UCSD-AML1 (cell line): ENCODE measurements at regions not wholly inside any gene's neighbourhood (a gene's known extent, or its start where the extent isn't known, plus 50 kb on each side); places are given as distances from the start of the nearest gene placed in this dataset.
"Not testable (repeated sequence)": the region's sequence is repeated elsewhere in the genome, so short reads cannot be mapped to it uniquely, and the experiment has no call there.

ENCODE experiments used
- DNase-seq: peaks from one replicate; lab custom pipeline; 2025; ENCODE audit not compliant: unreplicated experiment; lab: John Stamatoyannopoulos, UW

DNA sequence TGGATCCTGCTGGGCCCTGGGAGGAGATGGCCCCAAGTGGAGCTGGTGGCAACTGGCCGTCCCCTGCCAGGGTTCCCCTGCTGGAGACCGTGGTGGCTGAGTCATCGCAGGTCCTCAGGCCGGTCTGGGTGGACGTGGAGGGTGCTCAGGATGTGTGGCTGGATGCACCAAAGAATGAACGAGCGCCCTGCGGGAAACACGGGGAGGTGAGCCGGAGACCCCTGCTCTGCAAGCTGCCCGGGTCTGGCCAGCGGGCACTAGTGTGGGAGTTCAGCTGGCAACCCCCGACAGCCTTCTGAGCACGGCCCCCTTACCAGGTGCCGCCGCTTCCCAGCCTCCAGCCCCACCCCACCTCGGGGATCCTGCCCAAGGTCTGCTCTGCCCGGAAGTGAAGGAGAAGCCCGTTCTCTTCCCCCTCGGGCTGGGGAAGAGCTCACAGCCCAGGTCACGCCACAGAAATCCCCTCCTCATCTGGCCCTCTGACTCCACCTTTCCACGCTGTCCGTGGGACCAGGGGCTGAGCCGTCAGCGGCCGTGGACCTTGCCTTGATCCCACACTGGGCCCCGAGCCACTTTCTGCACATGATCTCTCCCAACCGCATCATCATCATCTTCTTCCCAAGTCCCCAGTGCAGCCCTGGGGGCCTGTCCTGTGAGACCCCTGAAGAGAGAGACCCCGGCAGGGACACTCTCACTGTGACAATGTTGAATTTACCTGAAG is 165.5 kb downstream of the KIF26A start:
- no peak for DNase-seq

DNA sequence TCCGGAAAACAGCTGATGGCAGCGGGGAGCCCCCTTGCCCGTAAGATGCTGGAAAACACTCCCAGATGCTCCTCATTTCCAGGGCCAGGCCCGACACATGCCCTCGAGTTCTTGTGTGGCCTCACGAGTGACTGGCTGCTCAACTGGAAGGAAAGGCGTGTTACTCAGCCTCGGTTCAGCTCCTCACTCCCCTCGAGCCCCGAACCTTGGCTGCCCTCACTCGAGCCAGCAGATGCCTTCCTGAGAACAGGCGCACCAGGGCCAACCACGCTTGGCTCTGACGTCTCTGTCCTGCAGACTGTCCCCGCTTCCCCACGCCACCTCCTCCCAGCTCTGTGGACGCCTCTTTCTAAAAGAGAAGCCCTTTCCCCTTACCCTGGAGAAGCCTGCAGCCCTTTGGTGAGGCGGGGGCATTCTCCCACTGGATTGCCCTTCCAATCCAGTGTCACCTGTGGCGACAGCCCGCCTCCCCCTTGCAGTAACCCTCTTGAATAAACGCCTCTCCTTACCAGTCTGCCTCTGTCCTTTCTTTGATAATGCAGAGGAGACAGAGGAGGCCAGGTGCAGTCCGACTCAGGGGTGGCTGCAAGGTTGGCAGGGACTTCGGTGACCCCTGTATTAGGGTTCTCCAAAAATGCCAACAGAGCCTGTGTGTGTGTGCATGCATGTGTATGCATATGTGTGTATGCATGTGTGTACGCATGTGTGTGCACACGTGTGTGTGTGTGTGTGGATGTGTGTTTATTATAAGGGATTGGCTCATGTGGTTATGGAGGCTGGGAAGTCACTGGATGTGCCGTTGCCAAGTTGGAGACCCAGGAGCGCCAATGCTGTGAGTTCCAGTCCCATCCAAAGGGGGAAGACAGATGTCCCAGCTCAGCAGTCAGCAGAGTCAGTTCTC is 166.3 kb downstream of the KIF26A start:
- DNase-seq, result no peak

DNA sequence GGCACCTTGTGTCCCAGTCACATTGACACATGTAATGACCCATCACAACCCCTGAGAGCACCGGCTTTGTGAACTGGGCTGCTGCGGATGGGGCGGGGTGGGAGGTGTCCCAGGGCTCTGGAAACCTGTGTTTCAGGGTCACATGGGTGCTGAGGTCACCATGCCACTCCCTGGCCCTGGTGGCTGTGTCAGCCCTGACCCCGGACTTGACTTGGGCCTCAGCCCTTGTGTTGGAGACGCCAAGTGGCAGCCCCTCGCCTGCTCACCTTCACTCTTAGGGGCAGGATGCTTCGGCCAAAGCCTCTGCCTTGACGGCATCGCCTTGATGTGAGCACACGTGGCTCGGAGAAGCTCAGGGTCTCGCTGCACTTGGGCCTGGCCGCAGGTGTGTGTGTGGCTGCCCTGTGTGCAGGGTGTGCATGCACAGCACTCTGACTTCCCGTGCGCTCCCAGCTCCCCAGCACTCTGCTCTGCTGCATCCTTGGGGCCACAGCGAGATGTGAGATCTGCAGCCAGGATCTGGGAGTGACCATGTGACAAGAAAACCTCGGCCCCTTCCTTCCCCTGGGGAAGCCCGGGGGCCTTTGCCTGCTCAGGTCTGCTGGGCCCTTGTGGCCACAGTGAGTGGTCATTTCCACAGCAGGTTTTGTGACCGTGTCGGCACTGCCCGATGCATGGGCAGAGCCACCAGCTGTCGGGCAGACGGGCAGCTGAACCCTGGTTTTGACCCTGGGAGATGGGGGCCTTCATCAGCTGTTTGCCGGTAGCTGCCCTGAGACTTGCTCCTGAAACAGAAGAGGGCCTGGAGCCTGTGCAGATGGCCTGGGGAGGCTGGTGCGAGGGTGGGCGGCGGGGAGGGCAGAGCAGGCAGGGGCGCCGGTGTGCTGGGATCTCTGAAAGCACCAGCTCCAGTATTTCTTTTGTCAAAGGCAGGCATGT is 167.4 kb downstream of the KIF26A start:
- DNase-seq, result no peak

DNA sequence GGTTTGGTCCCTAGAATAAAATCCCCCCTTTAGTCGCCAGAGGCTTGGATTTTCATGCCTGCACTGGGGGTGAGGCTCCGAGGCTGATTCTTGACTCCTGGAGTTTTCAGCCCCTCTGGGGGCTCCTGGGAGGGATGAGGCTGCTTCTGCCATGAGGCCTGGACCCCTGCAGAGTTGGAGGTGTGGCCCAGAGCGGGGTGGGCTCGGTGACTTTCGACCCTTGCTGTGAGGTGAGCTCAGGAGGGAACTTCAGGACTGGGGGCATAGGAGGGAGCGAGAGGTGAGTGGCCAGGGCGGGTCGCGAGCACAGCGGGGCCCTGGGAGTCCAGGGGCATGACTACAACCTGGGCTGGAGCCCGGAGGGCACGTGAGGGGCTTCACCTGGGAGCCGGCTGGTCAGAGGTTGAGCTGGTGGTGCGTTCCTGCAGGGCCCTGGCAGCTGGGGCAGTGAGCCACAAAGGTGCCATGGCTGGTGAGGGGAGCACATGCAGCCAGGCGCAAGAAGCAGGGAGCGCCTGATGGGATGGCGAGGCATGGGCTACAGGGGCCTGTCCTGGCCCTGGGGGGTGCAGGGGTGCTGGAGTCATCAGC is 168.2 kb downstream of the KIF26A start:
- no peak for DNase-seq

DNA sequence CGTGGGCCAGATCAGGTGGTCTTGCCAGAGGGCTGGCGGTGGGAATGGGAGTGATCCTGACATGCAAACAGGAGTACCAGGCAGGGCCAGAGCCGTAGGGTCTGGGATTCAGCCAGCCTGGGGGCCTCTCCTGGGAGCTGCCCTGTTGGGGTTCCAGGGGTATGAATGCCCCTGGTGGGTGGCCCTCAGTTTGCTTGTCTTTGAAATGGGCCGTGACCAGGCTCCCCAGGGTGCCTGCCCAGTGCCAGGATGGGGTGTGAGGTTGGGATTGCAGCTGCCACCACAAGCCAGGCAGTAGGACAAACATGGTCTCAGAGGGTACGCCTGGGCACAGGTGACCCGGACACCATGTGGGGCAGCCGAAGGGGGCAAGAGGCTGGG is 168.8 kb downstream of the KIF26A start:
- DNase-seq, result no peak

DNA sequence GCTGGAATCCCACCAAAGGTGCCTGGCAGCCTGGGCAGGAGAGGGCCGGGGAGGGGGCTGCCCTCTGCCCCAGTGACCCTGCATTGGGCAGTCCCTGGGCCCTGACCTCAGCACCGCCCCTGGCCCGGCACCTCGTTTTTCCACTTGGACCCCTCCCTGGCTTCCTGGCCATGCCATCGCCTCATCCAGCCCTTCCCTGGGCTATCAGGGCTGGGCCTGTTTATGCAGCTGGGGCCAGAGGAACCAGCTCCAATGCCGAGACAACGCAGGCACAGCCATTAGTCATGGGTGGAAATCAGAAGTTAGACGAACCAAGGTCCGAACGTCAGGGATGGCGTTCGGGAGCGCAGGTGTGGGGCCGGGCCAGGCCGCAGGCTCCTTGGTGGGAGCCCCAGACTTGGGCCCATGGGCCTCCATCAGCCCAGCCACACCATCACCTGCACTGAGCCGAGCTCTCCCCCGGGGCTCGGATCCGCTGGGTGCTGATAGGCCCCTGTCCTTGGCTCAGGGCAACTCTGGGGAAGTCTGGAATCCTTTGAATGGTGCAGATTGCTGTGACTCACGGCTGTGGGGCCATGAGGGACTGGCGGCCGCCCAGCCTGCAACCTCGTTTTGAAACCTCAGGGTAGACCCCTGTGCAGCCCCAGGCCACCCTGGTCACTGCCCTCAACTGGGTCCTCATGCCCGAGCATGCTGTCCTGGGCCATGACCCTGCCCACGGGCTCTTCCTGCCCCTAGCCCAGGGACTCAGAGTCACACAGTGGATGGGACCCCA is 169.4 kb downstream of the KIF26A start:
- DNase-seq, result no peak

DNA sequence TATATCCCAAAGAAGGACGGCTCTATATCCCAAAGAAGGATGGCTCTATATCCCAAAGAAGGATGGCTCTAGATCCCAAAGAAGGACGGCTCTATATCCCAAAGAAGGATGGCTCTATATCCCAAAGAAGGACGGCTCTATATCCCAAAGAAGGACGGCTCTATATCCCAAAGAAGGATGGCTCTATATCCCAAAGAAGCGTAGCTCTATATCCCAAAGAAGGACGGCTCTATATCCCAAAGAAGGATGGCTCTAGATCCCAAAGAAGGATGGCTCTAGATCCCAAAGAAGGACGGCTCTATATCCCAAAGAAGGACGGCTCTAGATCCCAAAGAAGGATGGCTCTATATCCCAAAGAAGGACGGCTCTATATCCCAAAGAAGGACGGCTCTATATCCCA is 170.1 kb downstream of the KIF26A start:
- DNase-seq, result not testable (repeated sequence)

DNA sequence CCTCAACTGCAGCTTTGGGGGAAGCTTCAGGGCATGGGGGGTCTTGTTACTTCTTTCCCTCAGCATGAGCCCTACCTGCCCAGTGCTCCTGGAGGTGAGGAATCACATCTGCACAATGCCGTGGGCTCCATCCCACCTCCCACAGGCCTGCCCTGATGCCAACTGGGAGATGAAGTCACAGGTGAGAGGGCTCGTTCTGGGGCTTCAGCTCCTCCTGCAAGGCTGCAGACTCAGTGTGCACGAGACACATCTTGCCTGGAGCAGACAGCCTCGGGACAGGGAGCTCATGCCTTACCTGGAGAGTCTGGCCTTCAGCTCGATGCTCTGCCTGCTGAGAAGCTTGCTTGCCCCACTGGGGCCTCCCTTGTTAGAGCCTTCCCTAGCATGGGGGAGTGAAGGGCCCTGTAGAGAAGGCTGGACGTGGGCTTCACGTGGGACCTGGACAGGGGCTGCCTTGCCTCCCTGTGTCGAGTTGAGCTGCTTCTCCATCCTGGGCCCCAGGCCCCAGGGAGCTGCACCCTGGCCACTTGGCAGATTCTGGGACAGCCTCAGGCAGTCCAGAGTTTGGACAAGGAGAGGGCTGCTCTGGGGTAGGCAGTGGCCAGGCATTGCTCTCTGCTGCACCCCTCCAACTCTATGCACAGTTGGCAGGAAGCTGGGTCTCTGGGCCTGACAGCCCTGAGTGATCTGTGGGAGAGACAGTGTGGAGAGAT is 171.4 kb downstream of the KIF26A start:
- no peak for DNase-seq

DNA sequence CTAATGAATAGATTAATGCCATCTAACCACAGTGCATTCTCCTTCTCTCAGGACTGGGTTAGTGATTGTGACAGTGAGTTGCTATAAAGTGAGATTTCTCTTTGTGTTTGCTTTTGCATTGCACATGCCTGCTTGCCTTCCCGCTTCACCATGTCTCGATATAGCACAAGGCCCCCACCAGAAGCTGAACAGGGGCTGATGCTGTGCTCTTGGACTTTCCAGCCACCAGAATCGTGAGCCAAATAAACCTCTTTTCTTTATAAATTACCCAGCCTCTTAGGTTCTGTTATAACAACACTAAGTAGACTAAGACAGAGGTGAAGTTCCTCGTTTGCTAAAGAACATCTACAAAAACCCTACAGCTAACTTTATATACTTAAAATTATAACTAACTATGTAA is 173.0 kb downstream of the KIF26A start:
- no peak for DNase-seq

DNA sequence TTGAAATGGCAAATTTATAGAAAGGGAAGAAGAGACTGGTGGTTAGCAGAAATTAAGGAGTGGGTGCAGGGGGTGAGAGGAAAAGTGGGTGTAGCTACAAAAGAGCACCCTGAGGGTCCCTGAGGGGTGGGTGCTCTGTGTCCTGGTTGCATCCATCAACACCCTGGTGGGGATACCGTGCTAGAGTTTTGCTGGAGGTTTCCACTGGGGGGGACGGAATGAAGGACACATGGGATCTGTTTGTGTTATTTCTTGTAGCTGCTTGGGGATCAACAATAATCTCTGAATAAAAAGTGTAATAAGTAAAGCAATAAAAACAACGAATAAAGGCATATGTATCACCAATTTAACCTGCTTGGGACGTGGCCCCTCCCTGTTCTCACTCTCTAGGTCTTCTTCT is 175.3 kb downstream of the KIF26A start:
- no peak for DNase-seq

DNA sequence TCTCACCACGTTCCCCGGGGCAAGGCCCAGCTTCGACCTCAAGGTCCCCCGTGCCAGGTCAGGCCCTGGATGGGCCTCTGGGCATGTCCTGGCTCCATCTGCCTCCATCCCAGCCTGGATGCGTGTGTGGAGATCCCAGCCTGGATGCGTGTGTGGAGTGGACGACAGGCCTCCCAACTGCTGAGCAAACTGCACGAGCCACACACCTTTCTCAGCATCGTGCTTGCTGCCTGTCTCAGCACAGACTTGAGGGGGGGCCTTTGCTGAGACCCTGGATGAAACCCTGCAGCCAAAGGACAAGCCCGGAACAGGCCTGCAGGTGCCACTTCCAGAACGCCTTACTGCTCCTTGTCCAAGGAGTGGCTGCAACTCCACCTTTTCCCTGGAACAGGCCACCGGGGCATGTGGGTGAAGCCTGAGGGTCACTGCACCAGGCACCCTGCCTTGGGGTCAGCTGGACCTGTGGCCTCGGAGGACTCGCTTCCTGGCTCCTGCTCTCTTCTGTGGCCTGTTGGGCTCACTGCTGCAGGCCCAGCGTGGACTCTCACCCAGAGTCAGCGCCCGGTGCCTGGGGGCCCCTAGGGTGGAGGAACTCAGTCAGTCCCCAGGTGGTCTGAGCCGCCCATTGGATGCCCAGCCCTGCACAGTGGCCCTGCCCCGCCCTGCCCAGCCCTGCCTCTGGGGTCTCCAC is 176.0 kb downstream of the KIF26A start:
- DNase-seq, result no peak

DNA sequence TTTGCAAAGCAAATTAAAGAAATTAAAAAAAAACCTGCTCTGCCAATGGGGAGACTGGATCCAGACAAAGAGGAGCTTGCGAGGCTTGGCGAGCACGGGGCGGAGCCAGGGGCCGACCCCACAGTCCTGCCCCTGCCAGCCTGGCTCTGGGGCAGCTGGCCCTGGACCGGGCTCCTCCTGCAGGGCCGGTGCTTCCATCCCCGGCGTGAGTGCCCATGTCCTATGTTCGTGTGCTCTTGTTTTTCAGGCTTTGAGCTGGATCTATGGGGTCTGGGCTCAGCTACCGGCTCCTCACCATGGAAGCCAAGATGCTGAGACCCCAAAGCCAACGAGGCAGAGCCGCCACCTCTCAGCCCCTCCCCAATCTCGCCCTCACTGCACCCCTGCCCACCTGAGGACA is 176.8 kb downstream of the KIF26A start:
- no peak for DNase-seq

DNA sequence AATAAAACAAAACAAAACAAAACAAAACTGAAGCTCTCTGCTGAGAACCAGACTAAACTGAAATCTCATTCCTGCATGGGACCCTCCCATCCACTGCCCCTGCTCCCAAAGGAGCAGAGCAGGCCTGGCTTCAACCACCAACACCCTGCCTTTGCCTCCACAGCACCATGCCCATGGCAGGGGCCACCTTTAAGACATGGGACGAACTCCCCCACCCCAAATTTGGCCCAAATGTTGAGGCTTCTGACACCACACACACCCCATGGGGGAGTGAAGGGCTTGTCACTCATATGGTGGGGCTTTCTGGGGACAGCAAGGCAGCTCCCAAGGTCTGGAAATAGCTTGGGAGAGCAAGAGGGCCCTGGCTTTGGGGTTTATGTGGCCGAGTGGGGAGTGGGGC is 177.2 kb downstream of the KIF26A start:
- no peak for DNase-seq

DNA sequence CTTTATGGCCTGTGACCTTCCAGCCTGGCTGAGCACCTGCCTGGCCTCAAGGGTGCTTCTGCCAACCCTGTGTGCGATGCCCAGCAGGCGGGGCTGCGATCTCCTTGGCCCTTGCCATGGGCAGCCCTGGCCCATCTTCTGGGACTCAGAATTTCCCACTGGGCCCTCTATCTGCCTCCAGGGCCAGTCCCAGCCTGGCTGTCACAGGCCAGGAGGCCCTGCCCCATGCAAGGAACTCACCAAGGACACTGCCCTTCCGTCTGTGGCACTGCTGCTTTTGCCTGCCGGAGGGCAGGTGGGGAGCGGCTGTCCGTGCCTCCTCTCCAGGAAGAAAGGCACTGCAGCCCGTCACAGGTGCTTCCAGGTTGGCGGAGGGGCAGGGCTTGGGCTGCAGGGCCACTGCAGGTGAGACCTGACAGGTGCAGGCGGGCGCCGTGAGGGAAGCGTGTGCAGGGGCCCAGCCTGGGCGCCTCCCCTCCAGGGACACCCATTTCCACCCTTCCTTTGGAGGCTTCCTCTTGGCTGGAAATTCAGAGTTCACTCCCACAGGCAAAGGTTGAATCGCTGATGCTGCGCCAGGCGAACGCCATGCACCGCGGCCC is 177.8 kb downstream of the KIF26A start:
- DNase-seq, result no peak

DNA sequence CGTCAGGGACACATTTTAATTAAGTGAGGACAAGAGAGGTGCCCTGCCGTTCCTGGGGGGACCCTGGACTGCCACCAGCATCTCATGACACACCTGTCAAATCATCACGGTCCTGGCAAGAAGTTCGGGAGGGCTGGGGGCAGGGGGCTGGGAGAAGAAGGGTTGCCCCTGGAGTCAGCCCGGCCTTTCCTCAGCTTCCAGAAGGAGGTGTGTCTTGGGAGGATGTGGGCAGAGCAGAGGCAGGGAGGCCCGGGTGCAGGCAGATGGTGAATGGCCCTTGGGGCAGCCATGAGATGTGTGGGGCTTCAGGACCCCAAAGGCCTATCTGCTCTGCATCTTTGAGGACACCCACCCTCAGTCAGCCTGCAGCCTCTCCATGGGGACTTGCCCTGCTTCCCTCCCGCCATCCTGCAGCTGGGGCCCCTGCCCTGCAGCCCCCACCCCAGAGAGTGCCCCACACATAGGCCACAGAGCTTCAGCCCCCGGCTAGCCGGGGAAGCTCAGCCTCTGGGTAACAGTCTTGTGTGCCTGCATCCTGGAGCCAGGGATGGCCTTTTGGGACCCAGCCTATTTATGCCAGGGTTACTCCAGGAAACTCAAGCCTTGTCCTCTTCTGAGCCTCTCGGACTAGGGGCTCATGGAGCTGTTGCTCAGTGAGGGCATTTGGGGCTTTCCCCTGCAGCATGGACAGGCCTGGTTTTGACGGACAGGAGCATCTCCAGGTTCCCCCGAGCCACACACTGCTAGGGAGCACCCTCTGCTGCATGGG is 178.5 kb downstream of the KIF26A start:
- no peak for DNase-seq

DNA sequence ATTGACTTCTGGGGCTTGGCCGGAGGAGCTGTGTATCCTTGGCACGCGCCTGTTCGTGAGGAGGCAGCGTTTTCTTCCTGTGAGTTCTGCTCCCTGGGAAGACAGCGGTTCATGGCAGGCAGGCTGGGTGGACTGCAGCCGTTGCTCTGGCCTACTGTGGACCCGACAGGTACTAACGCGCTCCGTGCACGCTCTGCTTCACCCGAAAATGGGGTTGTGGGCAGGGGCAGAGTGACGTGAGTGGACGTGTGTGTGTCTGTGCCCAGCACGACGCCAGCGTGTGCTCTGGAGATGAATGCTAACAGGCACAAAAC is 179.1 kb downstream of the KIF26A start:
- no peak for DNase-seq

DNA sequence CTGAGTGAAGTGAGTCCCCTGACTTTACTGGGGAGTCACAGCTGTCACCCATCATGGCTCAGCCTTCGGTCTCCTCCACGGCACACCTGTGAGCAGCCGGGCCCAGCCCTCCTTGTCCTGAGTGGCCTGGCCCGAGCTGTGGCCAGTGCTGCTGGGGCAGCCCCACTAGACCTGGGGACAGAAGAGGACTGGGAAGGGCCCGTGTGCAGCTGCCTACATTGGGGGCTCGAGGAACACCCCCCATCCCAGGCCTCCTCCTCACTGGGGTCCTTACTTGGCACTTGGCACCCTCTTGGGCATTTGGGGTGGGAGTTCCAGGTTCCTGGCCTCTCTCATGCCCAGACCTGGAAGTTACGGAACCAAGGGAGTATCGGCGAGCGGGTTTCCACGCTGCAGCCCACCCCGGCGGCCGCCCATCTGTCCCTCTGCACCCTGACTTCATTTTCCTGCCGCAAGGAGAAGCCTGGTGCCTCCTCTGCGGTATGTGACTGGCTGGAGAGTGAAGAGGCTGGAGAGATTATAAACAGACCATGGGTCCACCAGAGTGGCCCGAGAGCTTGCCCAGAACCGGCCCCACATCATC is 179.7 kb downstream of the KIF26A start:
- no peak for DNase-seq
